Nephron progenitor cell (in vitro differentiated cells): ENCODE measurements at regions not wholly inside any gene's neighbourhood (a gene's known extent, or its start where the extent isn't known, plus 50 kb on each side); places are given as distances from the start of the nearest gene placed in this dataset.

Experiments
- DNase-seq: peaks from one replicate; pipeline ENCODE4 v3.0.0; 2021
- H3K27ac Mint-ChIP-seq: 2 replicates; pipeline ENCODE4 v1.8.0; 2021; ENCODE audit warnings: mild to moderate bottlenecking, moderate library complexity, mixed read lengths
- H3K27me3 Mint-ChIP-seq: 2 replicates; pipeline ENCODE4 v1.8.0; 2021; ENCODE audit warnings: mild to moderate bottlenecking, low read depth, mixed read lengths; ENCODE audit not compliant: poor library complexity
- H3K36me3 Mint-ChIP-seq: 2 replicates; pipeline ENCODE4 v1.8.0; 2021; ENCODE audit warnings: low read depth, mixed read lengths
- H3K4me1 Mint-ChIP-seq: 2 replicates; pipeline ENCODE4 v1.8.0; 2021; ENCODE audit warnings: mixed read lengths
- H3K4me3 Mint-ChIP-seq: 2 replicates; pipeline ENCODE4 v1.8.0; 2021; ENCODE audit warnings: mild to moderate bottlenecking, moderate library complexity, mixed read lengths
- H3K9me3 Mint-ChIP-seq: 2 replicates; pipeline ENCODE4 v1.8.0; 2021; ENCODE audit warnings: mild to moderate bottlenecking, moderate library complexity, mixed read lengths
- CTCF ChIP-seq: fragments of 200-600 bp; sonication (generic); IDR thresholded peaks from 2 replicates; pipeline ENCODE4 v1.5.0; 2021; ENCODE audit warnings: antibody characterized with exemption

GRCh38 chr5:143879646-143880045 is 67.7 kb downstream of the HMHB1 start:
- H3K27me3 Mint-ChIP-seq = no peaks in the 10 kb centered on the region
- TF ChIP-seq CTCF = no peak
- peaks cover 4% of the 10 kb centered on the region for H3K9me3 Mint-ChIP-seq
- H3K27ac Mint-ChIP-seq = no peak overlapping the region
- DNase-seq = no peak
- H3K36me3 Mint-ChIP-seq = no peaks in the 10 kb centered on the region
- H3K4me1 Mint-ChIP-seq = peaks cover 15% of the 10 kb centered on the region
- no peak overlapping the region for H3K4me3 Mint-ChIP-seq

GRCh38 chr5:143880178-143880577 is 68.2 kb downstream of the HMHB1 start:
- DNase-seq = no peak
- Mint-ChIP-seq H3K4me1 (peaks cover 14% of the 10 kb centered on the region), H3K36me3 (no peaks in the 10 kb centered on the region), H3K27ac (no peak overlapping the region), H3K27me3 (no peaks in the 10 kb centered on the region), H3K9me3 (peaks cover 4% of the 10 kb centered on the region), H3K4me3 (no peak overlapping the region)
- TF ChIP-seq CTCF = no peak

GRCh38 chr5:143882520-143882919 is 70.6 kb downstream of the HMHB1 start:
- H3K4me3 Mint-ChIP-seq = no peak overlapping the region
- no peaks in the 10 kb centered on the region for H3K36me3 Mint-ChIP-seq
- no peak for TF ChIP-seq CTCF

GRCh38 chr5:143886096-143886495 is 74.1 kb downstream of the HMHB1 start:
- H3K4me3 Mint-ChIP-seq = no peak overlapping the region
- no peaks in the 10 kb centered on the region for H3K27me3 Mint-ChIP-seq
- H3K36me3 Mint-ChIP-seq = no peaks in the 10 kb centered on the region
- DNase-seq = no peak
- no peak for TF ChIP-seq CTCF
- no peaks in the 10 kb centered on the region for H3K9me3 Mint-ChIP-seq
- no peak overlapping the region for H3K27ac Mint-ChIP-seq
- H3K4me1 Mint-ChIP-seq = peaks cover 30% of the 10 kb centered on the region

More at GRCh38 chr5:143882520-143882919, 70.6 kb downstream of the HMHB1 start:
- Mint-ChIP-seq H3K27ac (no peak overlapping the region), H3K27me3 (no peaks in the 10 kb centered on the region), H3K9me3 (peaks cover 4% of the 10 kb centered on the region), H3K4me1 (peaks cover 22% of the 10 kb centered on the region)
- no peak for DNase-seq

- Mint-ChIP-seq H3K27me3 (no peaks in the 10 kb centered on the region), H3K36me3 (no peaks in the 10 kb centered on the region), H3K9me3 (no peaks in the 10 kb centered on the region), H3K4me1 (peaks cover 39% of the 10 kb centered on the region), H3K4me3 (no peak overlapping the region), H3K27ac (no peak overlapping the region)
- TF ChIP-seq CTCF = no peak
- no peak for DNase-seq
These were observed 75.0 kb downstream of the HMHB1 start for GRCh38 chr5:143886651-143887638.
